ENCODE measurements at regions not wholly inside any gene's neighbourhood (a gene's known extent, or its start where the extent isn't known, plus 50 kb on each side); places are given as distances from the start of the nearest gene placed in this dataset.

GRCh38 chr15:29356786-29357185 lies 87.2 kb upstream of the NSMCE3 start:
- H3K27me3 ChIP-seq (ENCODE audit: control insufficient read depth, insufficient read depth, low read length), result peaks cover 8% of the 10 kb centered on the region
- no peak for TF ChIP-seq CTCF (IDR thresholded peaks at IDR 0.05; ENCODE audit: low read depth, low read length)
- no peak overlapping the region for H3K27ac ChIP-seq (ENCODE audit: low read depth, low read length)
- ChIA-PET POLR2A (no interaction called here), CTCF (no interaction called here)
- H3K4me3 ChIP-seq (ENCODE audit: low read depth, low read length), result no peak overlapping the region
- H3K9me3 ChIP-seq (ENCODE audit: control insufficient read depth, insufficient read depth, low read length), result no peaks in the 10 kb centered on the region
- DNase-seq (ENCODE audit: low read depth, low spot score), result no peak

GRCh38 chr15:29355477-29355876 lies 85.9 kb upstream of the NSMCE3 start:
- H3K27ac ChIP-seq (ENCODE audit: low read depth, low read length), result no peak overlapping the region
- H3K4me3 ChIP-seq (ENCODE audit: low read depth, low read length), result no peak overlapping the region
- peaks cover 6% of the 10 kb centered on the region for H3K27me3 ChIP-seq (ENCODE audit: control insufficient read depth, insufficient read depth, low read length)
- no peak for DNase-seq (ENCODE audit: low read depth, low spot score)
- no peaks in the 10 kb centered on the region for H3K9me3 ChIP-seq (ENCODE audit: control insufficient read depth, insufficient read depth, low read length)
- POLR2A ChIA-PET, result no interaction called here
- TF ChIP-seq CTCF (IDR thresholded peaks at IDR 0.05; ENCODE audit: low read depth, low read length), result no peak
- CTCF ChIA-PET, result interaction anchor here (1.2 kb wide), 1 partner anchor 9 kb away, joined by 3 read pairs; no protein-coding TSS in a partner anchor

GRCh38 chr15:29352402-29352801 lies 82.8 kb upstream of the NSMCE3 start:
- no peak for DNase-seq (ENCODE audit: low read depth, low spot score)
- Histone ChIP-seq H3K4me3 (ENCODE audit: low read depth, low read length) (no peak overlapping the region), H3K27me3 (ENCODE audit: control insufficient read depth, insufficient read depth, low read length) (peaks cover 6% of the 10 kb centered on the region), H3K9me3 (ENCODE audit: control insufficient read depth, insufficient read depth, low read length) (no peaks in the 10 kb centered on the region), H3K27ac (ENCODE audit: low read depth, low read length) (no peak overlapping the region)
- no peak for TF ChIP-seq CTCF (IDR thresholded peaks at IDR 0.05; ENCODE audit: low read depth, low read length)
- ChIA-PET POLR2A (no interaction called here), CTCF (no interaction called here)

GRCh38 chr15:29349196-29349595 lies 79.6 kb upstream of the NSMCE3 start:
- Histone ChIP-seq H3K4me3 (ENCODE audit: low read depth, low read length) (no peak overlapping the region), H3K9me3 (ENCODE audit: control insufficient read depth, insufficient read depth, low read length) (no peaks in the 10 kb centered on the region), H3K27ac (ENCODE audit: low read depth, low read length) (no peak overlapping the region), H3K27me3 (ENCODE audit: control insufficient read depth, insufficient read depth, low read length) (peaks cover 5% of the 10 kb centered on the region)
- TF ChIP-seq CTCF (IDR thresholded peaks at IDR 0.05; ENCODE audit: low read depth, low read length), result no peak
- CTCF ChIA-PET, result no interaction called here
- no peak for DNase-seq (ENCODE audit: low read depth, low spot score)
- POLR2A ChIA-PET, result no interaction called here

GRCh38 chr15:29348336-29348914 lies 78.8 kb upstream of the NSMCE3 start:
- POLR2A ChIA-PET, result no interaction called here
- Histone ChIP-seq H3K27me3 (ENCODE audit: control insufficient read depth, insufficient read depth, low read length) (peaks cover 4% of the 10 kb centered on the region), H3K9me3 (ENCODE audit: control insufficient read depth, insufficient read depth, low read length) (no peaks in the 10 kb centered on the region), H3K4me3 (ENCODE audit: low read depth, low read length) (no peak overlapping the region), H3K27ac (ENCODE audit: low read depth, low read length) (no peak overlapping the region)
- CTCF ChIA-PET, result no interaction called here
- peak; percentile 2 for DNase-seq (ENCODE audit: low read depth, low spot score)
- no peak for TF ChIP-seq CTCF (IDR thresholded peaks at IDR 0.05; ENCODE audit: low read depth, low read length)
